HepG2 (cell line): ENCODE measurements at regions not wholly inside any gene's neighbourhood (a gene's known extent, or its start where the extent isn't known, plus 50 kb on each side); places are given as distances from the start of the nearest gene placed in this dataset.

Source experiments
- ATAC-seq: fragments of 200-7000 bp; cut with Tn5 transposase; 3 replicates; pipeline ENCODE4 v1.9.1; 2020; ENCODE audit warnings: mild to moderate bottlenecking, moderate library complexity
- BruUV-seq: library from RNA; stranded (reverse); fragments of 400-500 nt; replicated peaks from 2 replicates; lab custom pipeline; 2021; lab: Mats Ljungman, UMichigan
- CTCF ChIA-PET: fragments of 300-600 bp; formaldehyde crosslinking; extraction: SDS; loops from one replicate; lab custom pipeline; 2021; ENCODE audit warnings: low total read pairs, inconsistent platforms, low intra/inter-chr PET ratio; lab: Yijun Ruan, JAX
- POLR2A ChIA-PET: fragments of 350-600 bp; sonication (Branson Sonifier 250); formaldehyde crosslinking; loops from one replicate; lab custom pipeline; 2020; ENCODE audit warnings: antibody characterized with exemption, inconsistent platforms; lab: Yijun Ruan, JAX
- DNase-seq: peaks from one replicate; pipeline ENCODE4 v3.0.0-alpha.2; 2015; ENCODE audit warnings: low spot score
- FAIRE-seq: peaks from 3 replicates; lab custom pipeline; 2011; peaks lifted over from hg19 to GRCh38; lab: Jason Lieb, UNC
- H2AFZ ChIP-seq: one replicate; pipeline ENCODE4 v1.6.1; 2011; ENCODE audit warnings: low read length, inconsistent platforms
- H3K27ac ChIP-seq: fragments of 300-600 bp; 3 replicates; pipeline ENCODE4 v1.8.0; 2011; ENCODE audit warnings: mixed run types, mild to moderate bottlenecking, mixed read lengths, low read length, inconsistent platforms; ENCODE audit not compliant: insufficient read depth; ENCODE audit errors: extremely low read length
- H3K27me3 ChIP-seq, 2 experiments: fragments of 200-600 bp in 1 of 2; 2 replicates in 1 of 2; 3 replicates in 1 of 2; pipeline versions ENCODE4 v1.6.0 to v1.8.0; 2011; ENCODE audit warnings: low read length in 2 of 2, mild to moderate bottlenecking in 2 of 2, moderate library complexity in 2 of 2, inconsistent platforms in 1 of 2; ENCODE audit not compliant: insufficient read depth in 2 of 2, control insufficient read depth in 1 of 2
- H3K36me3 ChIP-seq, 2 experiments: fragments of 200-600 bp in 1 of 2; replicated peaks in 1 of 2; 2 replicates in 1 of 2; 3 replicates in 1 of 2; pipeline versions ENCODE4 v1.5.1 to v1.8.0; 2011; ENCODE audit warnings: low read length in 2 of 2, inconsistent platforms in 1 of 2; ENCODE audit not compliant: insufficient read depth in 2 of 2, control insufficient read depth in 1 of 2
- H3K4me1 ChIP-seq: 2 replicates; pipeline ENCODE4 v1.5.1; 2012; ENCODE audit warnings: low read length, inconsistent platforms; ENCODE audit not compliant: insufficient read depth
- H3K4me2 ChIP-seq: 2 replicates; pipeline ENCODE4 v1.6.0; 2011; ENCODE audit warnings: low read depth, low read length, inconsistent platforms
- H3K4me3 ChIP-seq, 3 experiments: fragments of 200-600 bp in 1 of 3; sonication (generic), shearing (Covaris generic) in 1 of 3; replicated peaks in 1 of 3; 2 replicates each; pipeline ENCODE4 v1.5.1; 2011 to 2016; ENCODE audit warnings: low read length in 3 of 3, inconsistent platforms in 2 of 3, low read depth in 2 of 3, mild to moderate bottlenecking in 2 of 3, control low read depth in 1 of 3, mixed read lengths in 1 of 3; ENCODE audit not compliant: insufficient read depth in 1 of 3
- H3K79me2 ChIP-seq: one replicate; pipeline ENCODE4 v1.6.1; 2011; ENCODE audit warnings: low read length, inconsistent platforms; ENCODE audit not compliant: insufficient read depth
- H3K9ac ChIP-seq: 2 replicates; pipeline ENCODE4 v1.6.0; 2011; ENCODE audit warnings: mild to moderate bottlenecking, low read depth, low read length, inconsistent platforms; ENCODE audit not compliant: insufficient read depth
- H3K9me3 ChIP-seq: 2 replicates; pipeline ENCODE4 v1.5.1; 2012; ENCODE audit warnings: mild to moderate bottlenecking, low read length
- H4K20me1 ChIP-seq: 2 replicates; pipeline ENCODE4 v1.6.0; 2011; ENCODE audit warnings: inconsistent platforms, mild to moderate bottlenecking, low read length, moderate library complexity; ENCODE audit not compliant: insufficient read depth
- ATF1 ChIP-seq: IDR thresholded peaks from 2 replicates; pipeline ENCODE4 v1.6.1; 2016; ENCODE audit warnings: mild to moderate bottlenecking, control low read depth
- CHD2 ChIP-seq: IDR thresholded peaks from 2 replicates; pipeline ENCODE4 v1.6.1; 2011; ENCODE audit warnings: low read depth, low read length, improper control_type of control experiment
- HNF4G ChIP-seq, 2 experiments: sonication (generic) in 1 of 2; formaldehyde crosslinking in 1 of 2; IDR thresholded peaks; 2 replicates each; pipeline versions ENCODE4 v1.4.0 to v1.6.1; 2011 to 2020; ENCODE audit warnings: borderline replicate concordance in 2 of 2, low read depth in 2 of 2, mild to moderate bottlenecking in 2 of 2, low read length in 1 of 2, missing genetic modification reagents in 1 of 2, moderate library complexity in 1 of 2
- JDP2 ChIP-seq: sonication (generic); formaldehyde crosslinking; IDR thresholded peaks from 2 replicates; pipeline ENCODE4 v1.8.1; 2022; ENCODE audit warnings: missing genetic modification reagents, borderline replicate concordance
- MBNL3 ChIP-seq: fragments of 250-450 bp; sonication (Bioruptor Pico); conservative IDR thresholded peaks from 2 replicates; pipeline ENCODE4 v1.8.0; 2022; ENCODE audit warnings: mild to moderate bottlenecking, inconsistent platforms
- MEIS2 ChIP-seq: sonication (generic); formaldehyde crosslinking; IDR thresholded peaks from 2 replicates; pipeline ENCODE4 v1.9.0; 2021; ENCODE audit warnings: mild to moderate bottlenecking, missing genetic modification reagents
- NFIB ChIP-seq: sonication (generic); formaldehyde crosslinking; IDR thresholded peaks from 2 replicates; pipeline ENCODE4 v1.9.0; 2021; ENCODE audit warnings: missing genetic modification reagents, mild to moderate bottlenecking, borderline replicate concordance
- ZNF331 ChIP-seq: sonication (generic); formaldehyde crosslinking; IDR thresholded peaks from 2 replicates; pipeline ENCODE4 v1.4.0; 2020; ENCODE audit warnings: missing genetic modification reagents
- WGBS: methylation state at CpG from one replicate; pipeline ENCODE4 v1.1.6; 2017; ENCODE audit warnings: low lambda C conversion rate; 5-methylcytosine and 5-hydroxymethylcytosine counted together
- in situ Hi-C: cut with HindIII; loops from 2 replicates; pipeline ENCODE4 v1.10.0; 2017; ENCODE audit warnings: low pct_unique_long_range_greater_than_20kb; ENCODE audit not compliant: extremely low pct_ligation_motif_present
- intact Hi-C: fragments of 100-400 bp; cut with micrococcal nuclease; formaldehyde crosslinking; loops from one replicate; pipeline ENCODE4 v1.10.0; 2022; ENCODE audit not compliant: unreplicated experiment

DNA sequence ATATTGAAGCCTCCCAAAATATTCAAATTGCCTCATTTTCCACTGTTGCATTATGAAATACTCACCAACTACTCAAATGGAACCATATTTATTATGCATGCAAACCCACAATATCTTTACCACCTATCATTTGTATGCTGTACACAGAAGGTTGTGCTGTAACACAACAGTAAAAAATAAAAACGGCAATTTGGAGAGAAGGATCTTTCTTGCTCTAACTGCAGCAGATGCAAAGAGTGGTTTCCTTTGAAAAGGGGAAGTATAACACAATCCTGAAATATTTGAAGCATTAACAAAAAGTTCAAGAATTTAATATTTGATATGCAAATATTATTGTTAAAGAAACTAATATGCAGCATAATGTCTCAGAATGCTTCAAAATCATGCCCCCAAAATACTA is 244.5 kb upstream of the SUCLG2 start:
- WGBS: 0% methylated on average over 1 of the region's 1 CpG
- intact Hi-C loops: no loop called here
- ATAC-seq (no peak), DNase-seq (no peak)
- no peaks in the 10 kb centered on the region for H3K36me3 ChIP-seq
- H3K79me2 ChIP-seq: no peaks in the 10 kb centered on the region
- H3K4me2 ChIP-seq: no peak overlapping the region
- TF ChIP-seq HNF4G (IDR thresholded peaks at IDR 0.05; ENCODE audit: borderline replicate concordance, low read depth, low read length): no peak
- no peak for TF ChIP-seq HNF4G (CRISPR knock-in tag; IDR thresholded peaks at IDR 0.05; ENCODE audit: borderline replicate concordance, low read depth)
- TF ChIP-seq JDP2 (CRISPR knock-in tag): no peak
- no peak for TF ChIP-seq MEIS2
- TF ChIP-seq CHD2: no peak
- TF ChIP-seq NFIB: no peak
- TF ChIP-seq ZNF331 (CRISPR knock-in tag): no peak
- no peak for TF ChIP-seq MBNL3 (CRISPR knock-in tag)
- TF ChIP-seq ATF1 (CRISPR knock-in tag): no peak
- TF ChIP-seq, all 625 proteins: peak for 0
- FAIRE-seq: no peak
- POLR2A ChIA-PET: no interaction called here
- H3K27me3 ChIP-seq: no peaks in the 10 kb centered on the region
- H3K9me3 ChIP-seq: no peaks in the 10 kb centered on the region
- CTCF ChIA-PET: no interaction called here
- H3K9ac ChIP-seq: no peak overlapping the region
- no peak overlapping the region for H3K27ac ChIP-seq
- H3K4me3 ChIP-seq: no peak overlapping the region
- peaks cover 6% of the 10 kb centered on the region; the same call in 1 of the 2 replicates for H3K4me1 ChIP-seq
- no TSS peak for BruUV-seq
- H2AFZ ChIP-seq: no peak overlapping the region
- H4K20me1 ChIP-seq: no peaks in the 10 kb centered on the region
- in situ Hi-C loops: no loop called here
